HCT116 (cell line): ENCODE measurements at regions not wholly inside any gene's neighbourhood (a gene's known extent, or its start where the extent isn't known, plus 50 kb on each side); places are given as distances from the start of the nearest gene placed in this dataset.

ENCODE experiments used
- ATAC-seq: fragments of 200-7000 bp; cut with Tn5 transposase; 2 replicates; pipeline ENCODE4 v1.9.1; 2020; ENCODE audit warnings: mild to moderate bottlenecking, moderate library complexity
- BruUV-seq: library from RNA; stranded (reverse); fragments of 400-500 nt; replicated peaks from 2 replicates; lab custom pipeline; 2021; lab: Mats Ljungman, UMichigan
- CTCF ChIA-PET: fragments of 300-600 bp; sonication (Branson Sonifier 250); formaldehyde crosslinking; loops from one replicate; lab custom pipeline; 2021; ENCODE audit warnings: antibody characterized with exemption; lab: Charles Lee
- POLR2A ChIA-PET: fragments of 300-600, 350-600 bp; sonication (Branson Sonifier 250); formaldehyde crosslinking; loops from one replicate; lab custom pipeline; 2021; ENCODE audit warnings: antibody characterized with exemption; lab: Charles Lee
- RAD21 ChIA-PET, 2 experiments: fragments of 300-600 bp; sonication (Branson Sonifier 250); formaldehyde crosslinking; loops; one replicate each; lab custom pipeline; 2023; ENCODE audit warnings: low total read pairs in 2 of 2; ENCODE audit not compliant: uncharacterized antibody in 2 of 2, unreplicated experiment in 2 of 2, low non-redundant PET in 1 of 2; lab: Charles Lee
- DNase-seq: peaks from one replicate; pipeline ENCODE4 v3.0.0-alpha.2; 2010; ENCODE audit warnings: low read depth, low spot score
- H2AFZ ChIP-seq: fragments of 200-600 bp; shearing (Covaris generic), sonication (generic); 2 replicates; pipeline ENCODE4 v1.6.1; 2017; ENCODE audit warnings: low read depth, mixed run types, mixed read lengths, antibody characterized with exemption, low read length; ENCODE audit not compliant: poor library complexity, severe bottlenecking
- H3K27ac ChIP-seq: 2 replicates; pipeline ENCODE4 v1.5.1; 2012; ENCODE audit warnings: low read depth, low read length
- H3K27me3 ChIP-seq: fragments of 200-600 bp; sonication (generic); 2 replicates; pipeline ENCODE4 v1.6.1; 2016; ENCODE audit warnings: mixed run types, low read length, mixed read lengths; ENCODE audit not compliant: insufficient read depth
- H3K36me3 ChIP-seq, 2 experiments: fragments of 200-500 bp in 1 of 2; fragments of 200-600 bp in 1 of 2; sonication (Bioruptor generic) in 1 of 2; sonication (generic) in 1 of 2; 2 replicates each; pipeline versions ENCODE4 v1.5.1 to v1.6.1; 2014 to 2016; ENCODE audit warnings: low read length in 2 of 2, inconsistent platforms in 1 of 2, mixed read lengths in 1 of 2, mixed run types in 1 of 2; ENCODE audit not compliant: insufficient read depth in 2 of 2, control insufficient read depth in 1 of 2
- H3K4me1 ChIP-seq, 2 experiments: fragments of 200-600 bp in 1 of 2; sonication (generic) in 1 of 2; 2 replicates each; pipeline versions ENCODE4 v1.5.1 to v1.6.1; 2012 to 2017; ENCODE audit warnings: low read length in 2 of 2, inconsistent platforms in 1 of 2, mild to moderate bottlenecking in 1 of 2, mixed read lengths in 1 of 2, mixed run types in 1 of 2, moderate library complexity in 1 of 2; ENCODE audit not compliant: insufficient read depth in 2 of 2, control insufficient read depth in 1 of 2
- H3K4me2 ChIP-seq: fragments of 200-600 bp; sonication (generic); 2 replicates; pipeline ENCODE4 v1.6.1; 2017; ENCODE audit warnings: mixed run types, low read length, mixed read lengths
- H3K4me3 ChIP-seq, 2 experiments: fragments of 200-600 bp in 1 of 2; sonication (generic) in 1 of 2; replicated peaks in 1 of 2; 2 replicates each; pipeline ENCODE4 v1.5.1; 2011 to 2016; ENCODE audit warnings: low read length in 2 of 2, control low read depth in 1 of 2, low read depth in 1 of 2, mild to moderate bottlenecking in 1 of 2, mixed read lengths in 1 of 2, mixed run types in 1 of 2
- H3K79me2 ChIP-seq: fragments of 200-600 bp; sonication (generic); 2 replicates; pipeline ENCODE4 v1.6.1; 2017; ENCODE audit warnings: mild to moderate bottlenecking, mixed run types, low read length, moderate library complexity, mixed read lengths; ENCODE audit not compliant: insufficient read depth
- H3K9ac ChIP-seq: fragments of 200-600 bp; sonication (generic); 2 replicates; pipeline ENCODE4 v1.6.1; 2016; ENCODE audit warnings: low read length, mixed read lengths
- H3K9me2 ChIP-seq: fragments of 200-600 bp; sonication (generic), shearing (Covaris generic); 2 replicates; pipeline ENCODE4 v1.6.1; 2017; ENCODE audit warnings: mixed run types, mild to moderate bottlenecking, moderate library complexity; ENCODE audit not compliant: insufficient read depth
- H3K9me3 ChIP-seq, 2 experiments: fragments of 200-500 bp in 1 of 2; fragments of 200-600 bp in 1 of 2; sonication (Bioruptor generic) in 1 of 2; sonication (generic) in 1 of 2; 2 replicates each; pipeline ENCODE4 v1.6.1; 2014 to 2017; ENCODE audit warnings: low read length in 2 of 2, mixed read lengths in 2 of 2, inconsistent platforms in 1 of 2, low read depth in 1 of 2, mild to moderate bottlenecking in 1 of 2, mixed run types in 1 of 2, moderate library complexity in 1 of 2; ENCODE audit not compliant: control insufficient read depth in 1 of 2, insufficient read depth in 1 of 2
- H4K20me1 ChIP-seq: fragments of 200-600 bp; sonication (generic), shearing (Covaris generic); 2 replicates; pipeline ENCODE4 v1.6.1; 2017; ENCODE audit warnings: mixed run types, mild to moderate bottlenecking, moderate library complexity; ENCODE audit not compliant: insufficient read depth
- ATF3 ChIP-seq: IDR thresholded peaks from 2 replicates; pipeline ENCODE4 v1.6.1; 2012
- CBX3 ChIP-seq: IDR thresholded peaks from 2 replicates; pipeline ENCODE4 v1.6.1; 2012; ENCODE audit warnings: low read depth
- CTCF ChIP-seq, 3 experiments: fragments of 200-600 bp in 1 of 3; sonication (generic) in 1 of 3; IDR thresholded peaks in 2 of 3; conservative IDR thresholded peaks in 1 of 3; 2 replicates each; pipeline ENCODE4 v1.5.1; 2012 to 2017; ENCODE audit warnings: low read depth in 2 of 3, low read length in 2 of 3, antibody characterized with exemption in 1 of 3, borderline replicate concordance in 1 of 3, control low read depth in 1 of 3, mild to moderate bottlenecking in 1 of 3, mixed read lengths in 1 of 3, mixed run types in 1 of 3, moderate library complexity in 1 of 3; ENCODE audit not compliant: insufficient read depth in 1 of 3
- EZH2 ChIP-seq: fragments of 200-600 bp; sonication (generic); IDR thresholded peaks from 2 replicates; pipeline ENCODE4 v1.6.1; 2017; ENCODE audit warnings: antibody characterized with exemption, mixed run types
- EZH2phosphoT487 ChIP-seq: fragments of 200-600 bp; IDR thresholded peaks from 2 replicates; pipeline ENCODE4 v1.6.1; 2018; ENCODE audit warnings: antibody characterized with exemption, borderline replicate concordance
- FOSL1 ChIP-seq: IDR thresholded peaks from 2 replicates; pipeline ENCODE4 v1.6.1; 2012; ENCODE audit warnings: low read depth
- RAD21 ChIP-seq: IDR thresholded peaks from 2 replicates; pipeline ENCODE4 v1.6.1; 2012; ENCODE audit warnings: low read depth, mild to moderate bottlenecking
- SIN3A ChIP-seq: IDR thresholded peaks from 2 replicates; pipeline ENCODE4 v1.6.1; 2012; ENCODE audit warnings: low read depth
- SP1 ChIP-seq: IDR thresholded peaks from 2 replicates; pipeline ENCODE4 v1.6.1; 2012; ENCODE audit warnings: low read depth
- SRF ChIP-seq: IDR thresholded peaks from 2 replicates; pipeline ENCODE4 v1.6.1; 2012; ENCODE audit warnings: low read depth
- TCF7L2 ChIP-seq: IDR thresholded peaks from 2 replicates; pipeline ENCODE4 v1.7.0; 2011; ENCODE audit warnings: borderline replicate concordance, inconsistent platforms; ENCODE audit not compliant: insufficient read depth, insufficient read length; ENCODE audit errors: extremely low read depth
- YY1 ChIP-seq: IDR thresholded peaks from 2 replicates; pipeline ENCODE4 v1.6.1; 2011; ENCODE audit warnings: low read length, low read depth, moderate library complexity, mild to moderate bottlenecking; ENCODE audit not compliant: insufficient replicate concordance; ENCODE audit errors: extremely low read depth
- ZBTB33 ChIP-seq: IDR thresholded peaks from 2 replicates; pipeline ENCODE4 v1.6.1; 2011; ENCODE audit warnings: mild to moderate bottlenecking, low read length, moderate library complexity; ENCODE audit not compliant: insufficient replicate concordance; ENCODE audit errors: extremely low read depth
- intact Hi-C: fragments of 100-400 bp; cut with micrococcal nuclease; formaldehyde crosslinking; loops from 2 replicates; pipeline ENCODE4 v1.10.0; 2022

- TF ChIP-seq ZBTB33: no peak
- TF ChIP-seq SIN3A: no peak
- TF ChIP-seq EZH2phosphoT487: no peak
- TF ChIP-seq, all 23 proteins: peak for 0
These were observed 140.2 kb downstream of the CYB561 start (continued) for GRCh38 chr17:63305857-63306256.

GRCh38 chr17:63306855-63307254 is 139.3 kb downstream of the CYB561 start:
- no peak for DNase-seq
- ATAC-seq: no peak
- no peaks in the 10 kb centered on the region for H3K27me3 ChIP-seq
- H3K9me3 ChIP-seq: no peaks in the 10 kb centered on the region
- BruUV-seq: no TSS peak
- ChIA-PET RAD21 (no interaction called here), POLR2A (no interaction called here), CTCF (no interaction called here)
- H3K27ac ChIP-seq: no peak overlapping the region
- H3K79me2 ChIP-seq: no peaks in the 10 kb centered on the region
- no peak overlapping the region for H2AFZ ChIP-seq
- H3K4me1 ChIP-seq: no peaks in the 10 kb centered on the region
- H4K20me1 ChIP-seq: no peaks in the 10 kb centered on the region
- no peak overlapping the region for H3K9ac ChIP-seq
- intact Hi-C loops: no loop called here
- no peak overlapping the region for H3K4me3 ChIP-seq
- H3K4me2 ChIP-seq: no peak overlapping the region
- no peaks in the 10 kb centered on the region for H3K36me3 ChIP-seq
- TF ChIP-seq YY1: no peak
- TF ChIP-seq SRF: no peak
- no peaks in the 10 kb centered on the region for H3K9me2 ChIP-seq

- ChIA-PET POLR2A (no interaction called here), RAD21 (no interaction called here), CTCF (no interaction called here)
- intact Hi-C loops: no loop called here
- Histone ChIP-seq H3K4me2 (no peak overlapping the region), H3K79me2 (no peaks in the 10 kb centered on the region), H3K27me3 (no peaks in the 10 kb centered on the region), H3K36me3 (no peaks in the 10 kb centered on the region), H2AFZ (no peak overlapping the region), H3K9me3 (no peaks in the 10 kb centered on the region), H3K9ac (no peak overlapping the region), H3K9me2 (no peaks in the 10 kb centered on the region), H3K4me3 (no peak overlapping the region), H3K4me1 (no peaks in the 10 kb centered on the region), H4K20me1 (no peaks in the 10 kb centered on the region), H3K27ac (no peak overlapping the region)
- ATAC-seq: no peak
- no TSS peak for BruUV-seq
- DNase-seq: no peak
- TF ChIP-seq CTCF (IDR thresholded peaks at IDR 0.05 in 2 of 3, conservative IDR thresholded peaks at IDR 0.05 in 1 of 3; ENCODE audit: borderline replicate concordance in 1 of 3, insufficient read depth in 1 of 3, low read depth in 2 of 3, low read length in 2 of 3): no peak
- TF ChIP-seq SP1: no peak
- TF ChIP-seq FOSL1: no peak
- TF ChIP-seq RAD21: no peak
- no peak for TF ChIP-seq EZH2
- TF ChIP-seq ATF3: no peak
- TF ChIP-seq EZH2phosphoT487: no peak
- no peak for TF ChIP-seq TCF7L2
- TF ChIP-seq SIN3A: no peak
- no peak for TF ChIP-seq CBX3
These were observed 137.8 kb downstream of the CYB561 start for GRCh38 chr17:63308272-63308671.
